HCT116 (cell line): ENCODE measurements at regions not wholly inside any gene's neighbourhood (a gene's known extent, or its start where the extent isn't known, plus 50 kb on each side); places are given as distances from the start of the nearest gene placed in this dataset.

ENCODE experiments used
- CTCF ChIP-seq, 3 experiments: fragments of 200-600 bp in 1 of 3; sonication (generic) in 1 of 3; IDR thresholded peaks in 2 of 3; conservative IDR thresholded peaks in 1 of 3; 2 replicates each; pipeline ENCODE4 v1.5.1; 2012 to 2017; ENCODE audit warnings: low read depth in 2 of 3, low read length in 2 of 3, antibody characterized with exemption in 1 of 3, borderline replicate concordance in 1 of 3, control low read depth in 1 of 3, mild to moderate bottlenecking in 1 of 3, mixed read lengths in 1 of 3, mixed run types in 1 of 3, moderate library complexity in 1 of 3; ENCODE audit not compliant: insufficient read depth in 1 of 3
- EZH2phosphoT487 ChIP-seq: fragments of 200-600 bp; IDR thresholded peaks from 2 replicates; pipeline ENCODE4 v1.6.1; 2018; ENCODE audit warnings: antibody characterized with exemption, borderline replicate concordance
- POLR2AphosphoS5 ChIP-seq: IDR thresholded peaks from 2 replicates; pipeline ENCODE4 v1.6.1; 2011; ENCODE audit warnings: mild to moderate bottlenecking, low read depth, low read length, moderate library complexity
- SP1 ChIP-seq: IDR thresholded peaks from 2 replicates; pipeline ENCODE4 v1.6.1; 2012; ENCODE audit warnings: low read depth
- TF ChIP-seq, protein P1 (sequence below): IDR thresholded peaks from 2 replicates; pipeline ENCODE4 v1.6.1; 2012; ENCODE audit warnings: low read depth

GRCh38 chr2:84300696-84301029, 158.4 kb downstream of the SUCLG1 start:
- no peak for TF ChIP-seq CTCF (IDR thresholded peaks at IDR 0.05 in 2 of 3, conservative IDR thresholded peaks at IDR 0.05 in 1 of 3; ENCODE audit: borderline replicate concordance in 1 of 3, insufficient read depth in 1 of 3, low read depth in 2 of 3, low read length in 2 of 3)
- TF ChIP-seq POLR2AphosphoS5, result no peak
- no peak for TF ChIP-seq EZH2phosphoT487
- TF ChIP-seq, protein P1, sequence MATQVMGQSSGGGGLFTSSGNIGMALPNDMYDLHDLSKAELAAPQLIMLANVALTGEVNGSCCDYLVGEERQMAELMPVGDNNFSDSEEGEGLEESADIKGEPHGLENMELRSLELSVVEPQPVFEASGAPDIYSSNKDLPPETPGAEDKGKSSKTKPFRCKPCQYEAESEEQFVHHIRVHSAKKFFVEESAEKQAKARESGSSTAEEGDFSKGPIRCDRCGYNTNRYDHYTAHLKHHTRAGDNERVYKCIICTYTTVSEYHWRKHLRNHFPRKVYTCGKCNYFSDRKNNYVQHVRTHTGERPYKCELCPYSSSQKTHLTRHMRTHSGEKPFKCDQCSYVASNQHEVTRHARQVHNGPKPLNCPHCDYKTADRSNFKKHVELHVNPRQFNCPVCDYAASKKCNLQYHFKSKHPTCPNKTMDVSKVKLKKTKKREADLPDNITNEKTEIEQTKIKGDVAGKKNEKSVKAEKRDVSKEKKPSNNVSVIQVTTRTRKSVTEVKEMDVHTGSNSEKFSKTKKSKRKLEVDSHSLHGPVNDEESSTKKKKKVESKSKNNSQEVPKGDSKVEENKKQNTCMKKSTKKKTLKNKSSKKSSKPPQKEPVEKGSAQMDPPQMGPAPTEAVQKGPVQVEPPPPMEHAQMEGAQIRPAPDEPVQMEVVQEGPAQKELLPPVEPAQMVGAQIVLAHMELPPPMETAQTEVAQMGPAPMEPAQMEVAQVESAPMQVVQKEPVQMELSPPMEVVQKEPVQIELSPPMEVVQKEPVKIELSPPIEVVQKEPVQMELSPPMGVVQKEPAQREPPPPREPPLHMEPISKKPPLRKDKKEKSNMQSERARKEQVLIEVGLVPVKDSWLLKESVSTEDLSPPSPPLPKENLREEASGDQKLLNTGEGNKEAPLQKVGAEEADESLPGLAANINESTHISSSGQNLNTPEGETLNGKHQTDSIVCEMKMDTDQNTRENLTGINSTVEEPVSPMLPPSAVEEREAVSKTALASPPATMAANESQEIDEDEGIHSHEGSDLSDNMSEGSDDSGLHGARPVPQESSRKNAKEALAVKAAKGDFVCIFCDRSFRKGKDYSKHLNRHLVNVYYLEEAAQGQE, result no peak
- TF ChIP-seq SP1, result no peak
